SK-N-SH (cell line): ENCODE measurements at regions not wholly inside any gene's neighbourhood (a gene's known extent, or its start where the extent isn't known, plus 50 kb on each side); places are given as distances from the start of the nearest gene placed in this dataset.
A peak's percentile ranks its signal among the peaks of the same experiment; 100 is the strongest.

Source experiments
- CTCF ChIA-PET: fragments of 300-600, 350-600 bp; formaldehyde crosslinking; extraction: SDS; loops from one replicate; lab custom pipeline; 2021; lab: Yijun Ruan, JAX
- POLR2A ChIA-PET: fragments of 350-600 bp; sonication (Branson Sonifier 250); formaldehyde crosslinking; extraction: SDS; loops from one replicate; lab custom pipeline; 2020; ENCODE audit warnings: antibody characterized with exemption, inconsistent platforms; lab: Yijun Ruan, JAX
- DNase-seq: peaks from one replicate; pipeline ENCODE4 v3.0.0; 2012
- H2AFZ ChIP-seq: fragments of 200-600 bp; sonication (generic); 2 replicates; pipeline ENCODE4 v1.8.1; 2016; ENCODE audit warnings: antibody characterized with exemption, mild to moderate bottlenecking, low read depth
- H3F3A ChIP-seq: fragments of 200-600 bp; sonication (generic); replicated peaks from 2 replicates; pipeline ENCODE3; 2016; ENCODE audit warnings: antibody characterized with exemption, mild to moderate bottlenecking; ENCODE audit not compliant: insufficient read depth
- H3K27ac ChIP-seq, 2 experiments: fragments of 200-500 bp in 1 of 2; fragments of 200-600 bp in 1 of 2; sonication (Bioruptor generic) in 1 of 2; sonication (generic), shearing (Covaris generic) in 1 of 2; 2 replicates each; pipeline versions ENCODE4 v1.5.1 to v1.6.1; 2014 to 2016; ENCODE audit warnings: low read depth in 2 of 2, inconsistent platforms in 1 of 2, low read length in 1 of 2, mild to moderate bottlenecking in 1 of 2, mixed read lengths in 1 of 2
- H3K27me3 ChIP-seq: fragments of 200-600 bp; sonication (generic), shearing (Covaris generic); 2 replicates; pipeline ENCODE4 v1.6.1; 2016; ENCODE audit warnings: mixed run types; ENCODE audit not compliant: insufficient read depth
- H3K36me3 ChIP-seq, 2 experiments: fragments of 200-500 bp in 1 of 2; fragments of 200-600 bp in 1 of 2; sonication (Bioruptor generic) in 1 of 2; sonication (generic) in 1 of 2; replicated peaks in 1 of 2; 2 replicates each; pipeline versions ENCODE3 to v1.5.1; 2014 to 2016; ENCODE audit warnings: low read length in 1 of 2, mild to moderate bottlenecking in 1 of 2; ENCODE audit not compliant: insufficient read depth in 2 of 2, control insufficient read depth in 1 of 2
- H3K4me1 ChIP-seq, 2 experiments: fragments of 200-500 bp in 1 of 2; fragments of 200-600 bp in 1 of 2; sonication (Bioruptor generic) in 1 of 2; sonication (generic), shearing (Covaris generic) in 1 of 2; 2 replicates each; pipeline versions ENCODE4 v1.5.1 to v1.6.1; 2014 to 2016; ENCODE audit warnings: low read depth in 1 of 2, low read length in 1 of 2, mixed run types in 1 of 2; ENCODE audit not compliant: insufficient read depth in 2 of 2, control insufficient read depth in 1 of 2
- H3K4me2 ChIP-seq: fragments of 200-600 bp; sonication (generic), shearing (Covaris generic); 2 replicates; pipeline ENCODE4 v1.6.1; 2017; ENCODE audit warnings: mixed run types
- H3K4me3 ChIP-seq, 2 experiments: fragments of 200-500 bp in 1 of 2; fragments of 200-600 bp in 1 of 2; sonication (Bioruptor generic) in 1 of 2; sonication (generic), shearing (Covaris generic) in 1 of 2; 2 replicates each; pipeline versions ENCODE4 v1.5.1 to v1.8.1; 2014 to 2016; ENCODE audit warnings: low read depth in 2 of 2, inconsistent platforms in 1 of 2, low read length in 1 of 2, mild to moderate bottlenecking in 1 of 2, mixed read lengths in 1 of 2, moderate library complexity in 1 of 2
- H3K79me2 ChIP-seq: fragments of 200-600 bp; sonication (generic); 2 replicates; pipeline ENCODE4 v1.8.1; 2017; ENCODE audit warnings: mild to moderate bottlenecking; ENCODE audit not compliant: insufficient read depth
- H3K9ac ChIP-seq: fragments of 200-600 bp; sonication (generic); 2 replicates; pipeline ENCODE4 v1.6.1; 2017; ENCODE audit warnings: mixed run types
- H3K9me2 ChIP-seq: fragments of 200-600 bp; sonication (generic); 2 replicates; pipeline ENCODE4 v1.6.1; 2017; ENCODE audit warnings: mixed run types
- H3K9me3 ChIP-seq: fragments of 200-600 bp; sonication (generic); 2 replicates; pipeline ENCODE4 v1.6.1; 2017; ENCODE audit warnings: mixed run types, mild to moderate bottlenecking, moderate library complexity
- H4K20me1 ChIP-seq: fragments of 200-600 bp; sonication (generic); 2 replicates; pipeline ENCODE4 v1.6.1; 2017; ENCODE audit warnings: mild to moderate bottlenecking, mixed run types; ENCODE audit not compliant: insufficient read depth
- CHD2 ChIP-seq: fragments of 150-350 bp; IDR thresholded peaks from 2 replicates; pipeline ENCODE4 v1.6.1; 2018; ENCODE audit warnings: low read length; ENCODE audit not compliant: partially characterized antibody
- ELF1 ChIP-seq: IDR thresholded peaks from 2 replicates; pipeline ENCODE4 v1.4.0; 2012
- EP300 ChIP-seq, 2 experiments: IDR thresholded peaks; 2 replicates each; pipeline versions ENCODE4 v1.4.0 to v1.6.1; 2012; ENCODE audit warnings: borderline replicate concordance in 1 of 2, low read depth in 1 of 2, low read length in 1 of 2
- FOSL2 ChIP-seq: IDR thresholded peaks from 2 replicates; pipeline ENCODE4 v1.4.0; 2012; ENCODE audit warnings: low read depth, mild to moderate bottlenecking, moderate library complexity, borderline replicate concordance
- FOXJ3 ChIP-seq: sonication (generic); formaldehyde crosslinking; IDR thresholded peaks from 2 replicates; pipeline ENCODE4 v1.5.1; 2020; ENCODE audit warnings: mild to moderate bottlenecking, missing genetic modification reagents
- FOXM1 ChIP-seq: IDR thresholded peaks from 2 replicates; pipeline ENCODE4 v1.4.0; 2012; ENCODE audit warnings: low read depth, mild to moderate bottlenecking
- GABPA ChIP-seq: IDR thresholded peaks from 2 replicates; pipeline ENCODE4 v1.4.0; 2012; ENCODE audit warnings: low read depth, mild to moderate bottlenecking
- MEF2A ChIP-seq: IDR thresholded peaks from 2 replicates; pipeline ENCODE4 v1.4.0; 2012; ENCODE audit warnings: low read depth, borderline replicate concordance
- POLR2AphosphoS5 ChIP-seq: IDR thresholded peaks from 2 replicates; pipeline ENCODE4 v1.6.1; 2012; ENCODE audit warnings: low read depth, low read length
- RAD21 ChIP-seq: IDR thresholded peaks from 2 replicates; pipeline ENCODE4 v1.6.1; 2012; ENCODE audit warnings: mild to moderate bottlenecking, low read length
- RCOR1 ChIP-seq: fragments of 150-350 bp; IDR thresholded peaks from 2 replicates; pipeline ENCODE4 v1.6.1; 2017; ENCODE audit warnings: antibody characterized with exemption, low read length
- RFX5 ChIP-seq: IDR thresholded peaks from 2 replicates; pipeline ENCODE4 v1.6.1; 2012; ENCODE audit warnings: mild to moderate bottlenecking, improper control_type of control experiment, low read length
- SIN3A ChIP-seq: IDR thresholded peaks from 2 replicates; pipeline ENCODE4 v1.6.1; 2012; ENCODE audit warnings: low read depth, mild to moderate bottlenecking, low read length, moderate library complexity, borderline replicate concordance
- YY1 ChIP-seq: IDR thresholded peaks from 2 replicates; pipeline ENCODE4 v1.4.0; 2012; ENCODE audit warnings: low read depth, mild to moderate bottlenecking
- WGBS: methylation state at CpG from one replicate; pipeline ENCODE4 v1.1.6; 2017; ENCODE audit warnings: low lambda C conversion rate; 5-methylcytosine and 5-hydroxymethylcytosine counted together
- TF ChIP-seq, protein P1 (sequence below): fragments of 200-600 bp; sonication (generic); IDR thresholded peaks from 2 replicates; pipeline ENCODE4 v1.6.1; 2017; ENCODE audit warnings: antibody characterized with exemption, mild to moderate bottlenecking, moderate library complexity
- TF ChIP-seq, protein P2 (sequence below): IDR thresholded peaks from 2 replicates; pipeline ENCODE4 v1.4.0; 2012; ENCODE audit warnings: low read depth
- TF ChIP-seq, protein P3 (sequence below): IDR thresholded peaks from 2 replicates; pipeline ENCODE4 v1.6.1; 2012; ENCODE audit warnings: mild to moderate bottlenecking, low read depth, low read length, moderate library complexity
- TF ChIP-seq, protein P4 (sequence below): IDR thresholded peaks from 2 replicates; pipeline ENCODE4 v1.4.0; 2012; ENCODE audit warnings: low read depth, borderline replicate concordance
- TF ChIP-seq, protein P5 (sequence below): IDR thresholded peaks from 2 replicates; pipeline ENCODE4; 2012

DNA sequence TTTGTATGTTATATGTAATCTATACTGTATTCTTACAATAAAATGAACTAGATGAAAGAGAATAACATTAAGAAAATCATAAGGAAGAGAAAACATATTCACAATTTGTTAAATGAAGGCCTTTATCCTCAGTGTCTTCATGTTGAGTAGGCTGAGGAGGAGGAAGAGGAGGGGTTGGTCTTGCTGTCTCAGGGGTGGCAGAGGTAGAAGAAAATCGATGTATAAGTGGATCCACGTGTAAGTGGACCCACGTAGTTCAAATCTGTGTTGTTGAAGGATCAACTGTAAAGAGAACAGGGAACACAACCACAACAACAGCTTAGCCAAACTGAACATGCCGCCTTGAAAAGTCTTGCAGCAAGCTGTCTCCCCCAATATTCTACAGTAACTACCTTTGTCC is 161.6 kb upstream of the NRP1 start:
- Histone ChIP-seq H3K36me3 (no peaks in the 10 kb centered on the region), H3K9me3 (no peaks in the 10 kb centered on the region), H3K4me3 (no peak overlapping the region), H3K9me2 (no peaks in the 10 kb centered on the region), H3K27me3 (no peaks in the 10 kb centered on the region), H4K20me1 (no peaks in the 10 kb centered on the region), H3K4me1 (no peaks in the 10 kb centered on the region), H3K27ac (no peak overlapping the region), H3K4me2 (no peak overlapping the region), H3K79me2 (no peaks in the 10 kb centered on the region), H3K9ac (no peak overlapping the region), H2AFZ (no peak overlapping the region), H3F3A (no peaks in the 10 kb centered on the region)
- CTCF ChIA-PET, result no interaction called here
- WGBS, result 58% methylated on average over 4 of the region's 4 CpGs
- POLR2A ChIA-PET, result no interaction called here
- no peak for TF ChIP-seq FOXM1
- DNase-seq, result no peak

DNA sequence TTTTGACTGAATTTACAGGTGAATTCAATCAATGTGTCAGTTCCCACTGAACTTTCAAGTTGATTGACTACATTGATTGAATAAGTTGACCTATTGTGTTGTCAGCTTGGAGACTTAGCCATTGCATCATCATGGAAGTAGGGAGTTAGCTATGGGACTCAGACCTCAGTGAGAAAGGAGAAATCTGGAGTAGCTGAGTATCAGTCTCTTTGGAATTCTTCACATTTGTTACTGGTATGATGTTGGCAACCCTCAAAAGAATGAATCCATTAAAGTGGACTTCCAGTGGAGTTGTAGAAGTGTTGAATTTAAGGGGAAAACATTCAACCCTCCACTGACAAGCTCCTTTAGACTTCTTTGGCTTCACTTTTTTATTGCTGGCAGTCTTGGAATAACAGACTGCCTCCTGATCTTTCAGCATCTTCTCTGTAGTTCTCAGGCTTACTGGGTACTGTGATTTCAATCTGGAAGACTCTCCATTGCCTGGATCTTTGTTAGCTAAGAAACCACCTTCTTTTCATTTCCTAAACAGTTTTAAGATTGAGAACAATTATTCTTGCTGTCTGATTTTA is 160.3 kb upstream of the NRP1 start:
- H3K9me2 ChIP-seq, result no peaks in the 10 kb centered on the region
- H4K20me1 ChIP-seq, result no peaks in the 10 kb centered on the region
- H3K79me2 ChIP-seq, result no peaks in the 10 kb centered on the region
- H3K4me3 ChIP-seq, result no peak overlapping the region
- H3K27ac ChIP-seq, result peak overlapping the region in 1 of 2 experiments; percentile 18; a peak in 1 of 4 replicates
- ChIA-PET CTCF (interaction anchor here (0.6 kb wide), 1 partner anchor 18 kb away, joined by 4 read pairs; no protein-coding TSS in a partner anchor), POLR2A (no interaction called here)
- H3F3A ChIP-seq, result no peaks in the 10 kb centered on the region
- no peak overlapping the region for H2AFZ ChIP-seq
- TF ChIP-seq EP300 (IDR thresholded peaks at IDR 0.05; ENCODE audit: borderline replicate concordance in 1 of 2, low read depth in 1 of 2, low read length in 1 of 2) (no peak), MEF2A (no peak), CHD2 (no peak), FOSL2 (no peak), RAD21 (no peak), RCOR1 (no peak), YY1 (no peak), RFX5 (no peak), SIN3A (no peak), POLR2AphosphoS5 (no peak), GABPA (no peak), FOXJ3 (CRISPR knock-in tag) (no peak), ELF1 (no peak)
- TF ChIP-seq, protein P1, sequence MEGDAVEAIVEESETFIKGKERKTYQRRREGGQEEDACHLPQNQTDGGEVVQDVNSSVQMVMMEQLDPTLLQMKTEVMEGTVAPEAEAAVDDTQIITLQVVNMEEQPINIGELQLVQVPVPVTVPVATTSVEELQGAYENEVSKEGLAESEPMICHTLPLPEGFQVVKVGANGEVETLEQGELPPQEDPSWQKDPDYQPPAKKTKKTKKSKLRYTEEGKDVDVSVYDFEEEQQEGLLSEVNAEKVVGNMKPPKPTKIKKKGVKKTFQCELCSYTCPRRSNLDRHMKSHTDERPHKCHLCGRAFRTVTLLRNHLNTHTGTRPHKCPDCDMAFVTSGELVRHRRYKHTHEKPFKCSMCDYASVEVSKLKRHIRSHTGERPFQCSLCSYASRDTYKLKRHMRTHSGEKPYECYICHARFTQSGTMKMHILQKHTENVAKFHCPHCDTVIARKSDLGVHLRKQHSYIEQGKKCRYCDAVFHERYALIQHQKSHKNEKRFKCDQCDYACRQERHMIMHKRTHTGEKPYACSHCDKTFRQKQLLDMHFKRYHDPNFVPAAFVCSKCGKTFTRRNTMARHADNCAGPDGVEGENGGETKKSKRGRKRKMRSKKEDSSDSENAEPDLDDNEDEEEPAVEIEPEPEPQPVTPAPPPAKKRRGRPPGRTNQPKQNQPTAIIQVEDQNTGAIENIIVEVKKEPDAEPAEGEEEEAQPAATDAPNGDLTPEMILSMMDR, result no peak
- TF ChIP-seq, protein P2, sequence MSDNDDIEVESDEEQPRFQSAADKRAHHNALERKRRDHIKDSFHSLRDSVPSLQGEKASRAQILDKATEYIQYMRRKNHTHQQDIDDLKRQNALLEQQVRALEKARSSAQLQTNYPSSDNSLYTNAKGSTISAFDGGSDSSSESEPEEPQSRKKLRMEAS, result no peak
- TF ChIP-seq, protein P3, sequence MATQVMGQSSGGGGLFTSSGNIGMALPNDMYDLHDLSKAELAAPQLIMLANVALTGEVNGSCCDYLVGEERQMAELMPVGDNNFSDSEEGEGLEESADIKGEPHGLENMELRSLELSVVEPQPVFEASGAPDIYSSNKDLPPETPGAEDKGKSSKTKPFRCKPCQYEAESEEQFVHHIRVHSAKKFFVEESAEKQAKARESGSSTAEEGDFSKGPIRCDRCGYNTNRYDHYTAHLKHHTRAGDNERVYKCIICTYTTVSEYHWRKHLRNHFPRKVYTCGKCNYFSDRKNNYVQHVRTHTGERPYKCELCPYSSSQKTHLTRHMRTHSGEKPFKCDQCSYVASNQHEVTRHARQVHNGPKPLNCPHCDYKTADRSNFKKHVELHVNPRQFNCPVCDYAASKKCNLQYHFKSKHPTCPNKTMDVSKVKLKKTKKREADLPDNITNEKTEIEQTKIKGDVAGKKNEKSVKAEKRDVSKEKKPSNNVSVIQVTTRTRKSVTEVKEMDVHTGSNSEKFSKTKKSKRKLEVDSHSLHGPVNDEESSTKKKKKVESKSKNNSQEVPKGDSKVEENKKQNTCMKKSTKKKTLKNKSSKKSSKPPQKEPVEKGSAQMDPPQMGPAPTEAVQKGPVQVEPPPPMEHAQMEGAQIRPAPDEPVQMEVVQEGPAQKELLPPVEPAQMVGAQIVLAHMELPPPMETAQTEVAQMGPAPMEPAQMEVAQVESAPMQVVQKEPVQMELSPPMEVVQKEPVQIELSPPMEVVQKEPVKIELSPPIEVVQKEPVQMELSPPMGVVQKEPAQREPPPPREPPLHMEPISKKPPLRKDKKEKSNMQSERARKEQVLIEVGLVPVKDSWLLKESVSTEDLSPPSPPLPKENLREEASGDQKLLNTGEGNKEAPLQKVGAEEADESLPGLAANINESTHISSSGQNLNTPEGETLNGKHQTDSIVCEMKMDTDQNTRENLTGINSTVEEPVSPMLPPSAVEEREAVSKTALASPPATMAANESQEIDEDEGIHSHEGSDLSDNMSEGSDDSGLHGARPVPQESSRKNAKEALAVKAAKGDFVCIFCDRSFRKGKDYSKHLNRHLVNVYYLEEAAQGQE, result no peak
- TF ChIP-seq, protein P4, sequence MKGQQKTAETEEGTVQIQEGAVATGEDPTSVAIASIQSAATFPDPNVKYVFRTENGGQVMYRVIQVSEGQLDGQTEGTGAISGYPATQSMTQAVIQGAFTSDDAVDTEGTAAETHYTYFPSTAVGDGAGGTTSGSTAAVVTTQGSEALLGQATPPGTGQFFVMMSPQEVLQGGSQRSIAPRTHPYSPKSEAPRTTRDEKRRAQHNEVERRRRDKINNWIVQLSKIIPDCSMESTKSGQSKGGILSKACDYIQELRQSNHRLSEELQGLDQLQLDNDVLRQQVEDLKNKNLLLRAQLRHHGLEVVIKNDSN, result no peak
- TF ChIP-seq, protein P5, sequence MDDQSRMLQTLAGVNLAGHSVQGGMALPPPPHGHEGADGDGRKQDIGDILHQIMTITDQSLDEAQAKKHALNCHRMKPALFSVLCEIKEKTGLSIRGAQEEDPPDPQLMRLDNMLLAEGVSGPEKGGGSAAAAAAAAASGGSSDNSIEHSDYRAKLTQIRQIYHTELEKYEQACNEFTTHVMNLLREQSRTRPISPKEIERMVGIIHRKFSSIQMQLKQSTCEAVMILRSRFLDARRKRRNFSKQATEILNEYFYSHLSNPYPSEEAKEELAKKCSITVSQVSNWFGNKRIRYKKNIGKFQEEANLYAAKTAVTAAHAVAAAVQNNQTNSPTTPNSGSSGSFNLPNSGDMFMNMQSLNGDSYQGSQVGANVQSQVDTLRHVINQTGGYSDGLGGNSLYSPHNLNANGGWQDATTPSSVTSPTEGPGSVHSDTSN, result no peak
- no peaks in the 10 kb centered on the region for H3K9me3 ChIP-seq
- no peak for DNase-seq
- no peaks in the 10 kb centered on the region for H3K36me3 ChIP-seq
- no peaks in the 10 kb centered on the region for H3K27me3 ChIP-seq
- H3K9ac ChIP-seq, result no peak overlapping the region
- H3K4me1 ChIP-seq, result no peaks in the 10 kb centered on the region; a peak in 1 of 4 replicates
- H3K4me2 ChIP-seq, result no peak overlapping the region
